MM.1S (cell line): ENCODE measurements at regions not wholly inside any gene's neighbourhood (a gene's known extent, or its start where the extent isn't known, plus 50 kb on each side); places are given as distances from the start of the nearest gene placed in this dataset.

Source experiments
- DNase-seq: peaks from one replicate; pipeline ENCODE4 v3.0.0-alpha.2; 2015
- H2AFZ ChIP-seq: fragments of 300-600 bp; sonication (generic); 2 replicates; pipeline ENCODE4 v1.6.0; 2016; ENCODE audit warnings: antibody characterized with exemption, low read length
- H3F3A ChIP-seq: fragments of 300-600 bp; sonication (generic); 2 replicates; pipeline ENCODE4 v1.6.1; 2016; ENCODE audit warnings: mild to moderate bottlenecking, antibody characterized with exemption, low read length, moderate library complexity, mixed read lengths; ENCODE audit not compliant: insufficient read depth
- H3K27ac ChIP-seq: fragments of 300-600 bp; sonication (generic); 2 replicates; pipeline ENCODE4 v1.5.1; 2016; ENCODE audit warnings: mild to moderate bottlenecking, low read length
- H3K27me3 ChIP-seq: fragments of 300-600 bp; sonication (generic); replicated peaks from 2 replicates; pipeline ENCODE4 v1.6.0; 2016; ENCODE audit warnings: low read length; ENCODE audit not compliant: insufficient read depth
- H3K36me3 ChIP-seq: fragments of 300-600 bp; sonication (generic); replicated peaks from 2 replicates; pipeline ENCODE4 v1.6.1; 2016; ENCODE audit warnings: mild to moderate bottlenecking, low read length, mixed read lengths; ENCODE audit not compliant: insufficient read depth
- H3K4me1 ChIP-seq: fragments of 300-600 bp; sonication (generic); 2 replicates; pipeline ENCODE4 v1.6.1; 2016; ENCODE audit warnings: low read length, mixed read lengths
- H3K4me2 ChIP-seq: fragments of 300-600 bp; sonication (generic); 2 replicates; pipeline ENCODE4 v1.6.0; 2016; ENCODE audit warnings: low read depth, low read length
- H3K4me3 ChIP-seq: fragments of 300-600 bp; sonication (generic); 2 replicates; pipeline ENCODE4 v1.5.1; 2016; ENCODE audit warnings: low read length, mixed read lengths
- H3K79me2 ChIP-seq: fragments of 300-600 bp; sonication (generic); 2 replicates; pipeline ENCODE4 v1.6.1; 2016; ENCODE audit warnings: mixed run types, low read length, mixed read lengths
- H3K9ac ChIP-seq: fragments of 300-600 bp; sonication (generic); 2 replicates; pipeline ENCODE4 v1.6.1; 2016; ENCODE audit warnings: low read length, mixed read lengths
- H3K9me2 ChIP-seq: fragments of 300-600 bp; sonication (generic); replicated peaks from 2 replicates; pipeline ENCODE4 v1.6.1; 2016; ENCODE audit warnings: mild to moderate bottlenecking, low read length, mixed read lengths; ENCODE audit not compliant: insufficient read depth
- H3K9me3 ChIP-seq: fragments of 300-600 bp; sonication (generic); replicated peaks from 2 replicates; pipeline ENCODE4 v1.6.1; 2016; ENCODE audit warnings: mild to moderate bottlenecking, low read length, mixed read lengths; ENCODE audit not compliant: insufficient read depth
- H4K20me1 ChIP-seq: fragments of 300-600 bp; sonication (generic); 2 replicates; pipeline ENCODE4 v1.6.1; 2016; ENCODE audit warnings: mild to moderate bottlenecking, low read length, moderate library complexity, mixed read lengths; ENCODE audit not compliant: insufficient read depth
- CTCF ChIP-seq: fragments of 300-600 bp; sonication (generic); IDR thresholded peaks from 2 replicates; pipeline ENCODE4 v1.5.1; 2016; ENCODE audit warnings: antibody characterized with exemption, low read length, mixed read lengths
- EZH2 ChIP-seq: fragments of 300-600 bp; sonication (generic); optimal IDR thresholded peaks from 2 replicates; pipeline ENCODE3; 2017; ENCODE audit warnings: low read depth, mild to moderate bottlenecking, antibody characterized with exemption, low read length, mixed read lengths
- EZH2phosphoT487 ChIP-seq: fragments of 300-600 bp; sonication (generic); IDR thresholded peaks from 2 replicates; pipeline ENCODE4 v1.6.1; 2018; ENCODE audit warnings: antibody characterized with exemption, low read length

GRCh38 chr11:82559609-82560008 lies 174.1 kb downstream of the FAM181B start:
- no peaks in the 10 kb centered on the region for H3K27me3 ChIP-seq
- H3K4me1 ChIP-seq = peaks cover 20% of the 10 kb centered on the region
- no peaks in the 10 kb centered on the region for H4K20me1 ChIP-seq
- no peaks in the 10 kb centered on the region for H3K79me2 ChIP-seq
- H3K27ac ChIP-seq = no peak overlapping the region
- DNase-seq = no peak
- no peaks in the 10 kb centered on the region for H3F3A ChIP-seq
- no peak overlapping the region for H2AFZ ChIP-seq
- H3K9ac ChIP-seq = no peak overlapping the region
- TF ChIP-seq EZH2 (no peak), EZH2phosphoT487 (no peak), CTCF (no peak)
- H3K36me3 ChIP-seq = no peaks in the 10 kb centered on the region
- no peak overlapping the region for H3K4me3 ChIP-seq
- H3K9me3 ChIP-seq = no peaks in the 10 kb centered on the region
- no peaks in the 10 kb centered on the region for H3K9me2 ChIP-seq
- H3K4me2 ChIP-seq = 0 out of 2 replicates have a peak overlapping the region, but pooled peaks have one; percentile 4

- no peaks in the 10 kb centered on the region for H4K20me1 ChIP-seq
- H2AFZ ChIP-seq = no peak overlapping the region
- H3K27ac ChIP-seq = no peak overlapping the region
- H3F3A ChIP-seq = no peaks in the 10 kb centered on the region
- no peaks in the 10 kb centered on the region for H3K9me2 ChIP-seq
- no peaks in the 10 kb centered on the region for H3K9me3 ChIP-seq
- H3K4me2 ChIP-seq = peak overlapping the region; percentile 14
- peak; percentile 87 for DNase-seq
- H3K9ac ChIP-seq = no peak overlapping the region
- H3K79me2 ChIP-seq = no peaks in the 10 kb centered on the region
- no peaks in the 10 kb centered on the region for H3K36me3 ChIP-seq
- peaks cover 20% of the 10 kb centered on the region for H3K4me1 ChIP-seq
- no peak overlapping the region for H3K4me3 ChIP-seq
- TF ChIP-seq EZH2 = no peak
- TF ChIP-seq EZH2phosphoT487 = no peak
- TF ChIP-seq CTCF = no peak
- H3K27me3 ChIP-seq = no peaks in the 10 kb centered on the region
Measured at GRCh38 chr11:82557274-82557673, 176.4 kb downstream of the FAM181B start.

- TF ChIP-seq EZH2phosphoT487 = no peak
- TF ChIP-seq EZH2 = no peak
- TF ChIP-seq CTCF = no peak
- Histone ChIP-seq H3K36me3 (no peaks in the 10 kb centered on the region), H3K4me1 (peaks cover 20% of the 10 kb centered on the region), H3K4me3 (no peak overlapping the region), H3K27ac (no peak overlapping the region), H3K4me2 (no peak overlapping the region), H3K27me3 (no peaks in the 10 kb centered on the region), H4K20me1 (no peaks in the 10 kb centered on the region), H3K9me2 (no peaks in the 10 kb centered on the region), H3F3A (no peaks in the 10 kb centered on the region), H3K9me3 (no peaks in the 10 kb centered on the region), H3K9ac (no peak overlapping the region), H2AFZ (no peak overlapping the region), H3K79me2 (no peaks in the 10 kb centered on the region)
- no peak for DNase-seq
Measured at GRCh38 chr11:82556210-82556609, 177.5 kb downstream of the FAM181B start.
